ENCODE measurements at regions not wholly inside any gene's neighbourhood (a gene's known extent, or its start where the extent isn't known, plus 50 kb on each side); places are given as distances from the start of the nearest gene placed in this dataset.

DNA sequence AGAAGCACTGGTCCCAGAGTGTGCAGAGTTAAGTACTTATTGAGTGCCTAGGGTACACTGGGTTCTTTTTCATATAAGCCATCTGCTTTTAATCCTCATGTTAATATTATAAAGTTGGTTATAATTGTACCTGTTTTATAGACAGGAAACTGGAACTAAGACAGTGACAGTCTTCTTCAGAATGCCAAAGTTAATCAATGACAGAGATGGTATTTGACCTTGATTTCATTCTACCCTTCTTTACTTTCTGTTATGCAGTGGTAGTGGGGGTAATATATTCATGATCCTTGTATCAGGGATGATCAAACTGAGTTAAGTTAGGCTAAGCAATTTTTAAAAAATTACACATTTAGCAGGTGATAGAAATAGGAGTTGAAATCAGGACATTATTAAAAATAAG is 108.6 kb upstream of the GOT2 start (continued):
- no peak for TF ChIP-seq POLR2AphosphoS5 (IDR thresholded peaks at IDR 0.05; ENCODE audit: low read depth)
- TF ChIP-seq, protein P1, sequence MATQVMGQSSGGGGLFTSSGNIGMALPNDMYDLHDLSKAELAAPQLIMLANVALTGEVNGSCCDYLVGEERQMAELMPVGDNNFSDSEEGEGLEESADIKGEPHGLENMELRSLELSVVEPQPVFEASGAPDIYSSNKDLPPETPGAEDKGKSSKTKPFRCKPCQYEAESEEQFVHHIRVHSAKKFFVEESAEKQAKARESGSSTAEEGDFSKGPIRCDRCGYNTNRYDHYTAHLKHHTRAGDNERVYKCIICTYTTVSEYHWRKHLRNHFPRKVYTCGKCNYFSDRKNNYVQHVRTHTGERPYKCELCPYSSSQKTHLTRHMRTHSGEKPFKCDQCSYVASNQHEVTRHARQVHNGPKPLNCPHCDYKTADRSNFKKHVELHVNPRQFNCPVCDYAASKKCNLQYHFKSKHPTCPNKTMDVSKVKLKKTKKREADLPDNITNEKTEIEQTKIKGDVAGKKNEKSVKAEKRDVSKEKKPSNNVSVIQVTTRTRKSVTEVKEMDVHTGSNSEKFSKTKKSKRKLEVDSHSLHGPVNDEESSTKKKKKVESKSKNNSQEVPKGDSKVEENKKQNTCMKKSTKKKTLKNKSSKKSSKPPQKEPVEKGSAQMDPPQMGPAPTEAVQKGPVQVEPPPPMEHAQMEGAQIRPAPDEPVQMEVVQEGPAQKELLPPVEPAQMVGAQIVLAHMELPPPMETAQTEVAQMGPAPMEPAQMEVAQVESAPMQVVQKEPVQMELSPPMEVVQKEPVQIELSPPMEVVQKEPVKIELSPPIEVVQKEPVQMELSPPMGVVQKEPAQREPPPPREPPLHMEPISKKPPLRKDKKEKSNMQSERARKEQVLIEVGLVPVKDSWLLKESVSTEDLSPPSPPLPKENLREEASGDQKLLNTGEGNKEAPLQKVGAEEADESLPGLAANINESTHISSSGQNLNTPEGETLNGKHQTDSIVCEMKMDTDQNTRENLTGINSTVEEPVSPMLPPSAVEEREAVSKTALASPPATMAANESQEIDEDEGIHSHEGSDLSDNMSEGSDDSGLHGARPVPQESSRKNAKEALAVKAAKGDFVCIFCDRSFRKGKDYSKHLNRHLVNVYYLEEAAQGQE (IDR thresholded peaks at IDR 0.05; ENCODE audit: unreplicated experiment), result no peak
- no peak for TF ChIP-seq STAT1 (IDR thresholded peaks at IDR 0.05; ENCODE audit: unreplicated experiment)

GRCh38 chr16:58842156-58842555 is 108.0 kb upstream of the GOT2 start:
- Histone ChIP-seq H3K4me1 (ENCODE audit: insufficient read depth) (no peaks in the 10 kb centered on the region), H3F3A (replicated peaks; ENCODE audit: low read depth) (no peaks in the 10 kb centered on the region), H3K27me3 (ENCODE audit: insufficient read depth) (no peaks in the 10 kb centered on the region), H3K79me2 (replicated peaks; ENCODE audit: insufficient read depth) (no peaks in the 10 kb centered on the region), H2AFZ (no peak overlapping the region), H3K27ac (ENCODE audit: low read depth) (no peak overlapping the region), H3K9me2 (ENCODE audit: insufficient read depth) (no peaks in the 10 kb centered on the region), H3K4me2 (no peak overlapping the region), H3K36me3 (ENCODE audit: insufficient read depth) (no peaks in the 10 kb centered on the region), H3K4me3 (no peak overlapping the region), H4K20me1 (replicated peaks; ENCODE audit: insufficient read depth) (no peaks in the 10 kb centered on the region)
- Mint-ChIP-seq H3K4me1 (no peaks in the 10 kb centered on the region; the same call in 2 of the 3 replicates), H3K36me3 (ENCODE audit: low read depth) (peaks cover 9% of the 10 kb centered on the region), H3K9me3 (peaks cover 20% of the 10 kb centered on the region), H3K27ac (no peak overlapping the region), H3K27me3 (ENCODE audit: insufficient read depth, low read depth, poor library complexity) (no peaks in the 10 kb centered on the region), H3K4me3 (no peak overlapping the region)
- ATAC-seq (no peak), DNase-seq (ENCODE audit: low spot score) (no peak)
- no peak for TF ChIP-seq JUNB (IDR thresholded peaks at IDR 0.05; ENCODE audit: unreplicated experiment)
- TF ChIP-seq, protein P1 (IDR thresholded peaks at IDR 0.05; ENCODE audit: unreplicated experiment), result no peak

GRCh38 chr16:58837950-58838349 is 103.8 kb upstream of the GOT2 start:
- H3K27ac Mint-ChIP-seq, result no peak overlapping the region
- TF ChIP-seq STAT1 (IDR thresholded peaks at IDR 0.05; ENCODE audit: unreplicated experiment) (no peak), NANOG (IDR thresholded peaks at IDR 0.05; ENCODE audit: borderline replicate concordance) (no peak), CTCF (conservative IDR thresholded peaks at IDR 0.05; ENCODE audit: low read depth in 2 of 2) (no peak)

More at GRCh38 chr16:58837950-58838349, 103.8 kb upstream of the GOT2 start:
- no peak overlapping the region for H3K4me3 Mint-ChIP-seq
- no peaks in the 10 kb centered on the region for H3K4me1 ChIP-seq (ENCODE audit: insufficient read depth)
- peaks cover 11% of the 10 kb centered on the region; the same call in 2 of the 3 replicates for H3K9me3 Mint-ChIP-seq
- DNase-seq (ENCODE audit: low spot score) (no peak), ATAC-seq (no peak)
- H3K4me2 ChIP-seq, result no peak overlapping the region
- H3K36me3 ChIP-seq (ENCODE audit: insufficient read depth), result no peaks in the 10 kb centered on the region
- no peaks in the 10 kb centered on the region for H3K27me3 ChIP-seq (ENCODE audit: insufficient read depth)
- no peaks in the 10 kb centered on the region for H3F3A ChIP-seq (replicated peaks; ENCODE audit: low read depth)
- no peak overlapping the region for H3K4me3 ChIP-seq
- H3K27ac ChIP-seq (ENCODE audit: low read depth), result no peak overlapping the region
- H2AFZ ChIP-seq, result no peak overlapping the region
- H3K9me2 ChIP-seq (ENCODE audit: insufficient read depth), result no peaks in the 10 kb centered on the region
- no peaks in the 10 kb centered on the region for H3K79me2 ChIP-seq (replicated peaks; ENCODE audit: insufficient read depth)
- no peaks in the 10 kb centered on the region for H4K20me1 ChIP-seq (replicated peaks; ENCODE audit: insufficient read depth)
- peaks cover 6% of the 10 kb centered on the region; the same call in 2 of the 3 replicates for H3K4me1 Mint-ChIP-seq
- no peaks in the 10 kb centered on the region for H3K27me3 Mint-ChIP-seq (ENCODE audit: insufficient read depth, low read depth, poor library complexity)
- no peaks in the 10 kb centered on the region for H3K36me3 Mint-ChIP-seq (ENCODE audit: low read depth)
